IMR-90 (cell line): ENCODE measurements at regions not wholly inside any gene's neighbourhood (a gene's known extent, or its start where the extent isn't known, plus 50 kb on each side); places are given as distances from the start of the nearest gene placed in this dataset.

Experiments
- ATAC-seq: fragments of 200-7000 bp; cut with Tn5 transposase; 2 replicates; pipeline ENCODE4 v1.9.1; 2020; ENCODE audit warnings: low read depth, mild to moderate bottlenecking, moderate library complexity
- BruUV-seq: library from RNA; stranded (reverse); fragments of 400-500 nt; replicated peaks from 2 replicates; lab custom pipeline; 2021; lab: Mats Ljungman, UMichigan
- CTCF ChIA-PET: fragments of 300-600 bp; formaldehyde crosslinking; extraction: SDS; loops from one replicate; lab custom pipeline; 2021; ENCODE audit warnings: antibody characterized with exemption; lab: Yijun Ruan, JAX
- POLR2A ChIA-PET: fragments of 300-600 bp; sonication (Branson Sonifier 250); formaldehyde crosslinking; loops from one replicate; lab custom pipeline; 2022; ENCODE audit warnings: antibody characterized with exemption; ENCODE audit not compliant: unreplicated experiment; lab: Charles Lee
- DNase-seq: peaks from one replicate; pipeline ENCODE4 v3.0.0; 2013
- H2AFZ ChIP-seq: replicated peaks from 2 replicates; pipeline ENCODE3; 2013; ENCODE audit warnings: low read length, mild to moderate bottlenecking; ENCODE audit not compliant: poor library complexity
- H2AK5ac ChIP-seq: 2 replicates; pipeline ENCODE4 v1.6.1; 2013; ENCODE audit warnings: low read depth, low read length, inconsistent platforms
- H2AK9ac ChIP-seq: replicated peaks from 2 replicates; pipeline ENCODE3; 2013; ENCODE audit warnings: mild to moderate bottlenecking, low read depth, low read length, moderate library complexity; ENCODE audit not compliant: poor library complexity
- H2BK120ac ChIP-seq: 2 replicates; pipeline ENCODE4 v1.6.1; 2013; ENCODE audit warnings: low read depth, low read length, inconsistent platforms
- H2BK15ac ChIP-seq: 3 replicates; pipeline ENCODE4 v1.6.1; 2013; ENCODE audit warnings: low read depth, low read length, inconsistent platforms
- H2BK20ac ChIP-seq: 2 replicates; pipeline ENCODE4 v1.6.1; 2013; ENCODE audit warnings: low read depth, mild to moderate bottlenecking, inconsistent platforms, low read length, moderate library complexity
- H2BK5ac ChIP-seq: 2 replicates; pipeline ENCODE4 v1.6.1; 2013; ENCODE audit warnings: mild to moderate bottlenecking, low read depth, low read length, inconsistent platforms; ENCODE audit not compliant: poor library complexity, severe bottlenecking
- H3K14ac ChIP-seq: replicated peaks from 2 replicates; pipeline ENCODE4 v1.6.1; 2013; ENCODE audit warnings: low read depth, low read length, inconsistent platforms
- H3K18ac ChIP-seq: 2 replicates; pipeline ENCODE4 v1.6.1; 2013; ENCODE audit warnings: low read depth, low read length, control low read depth
- H3K23ac ChIP-seq: 2 replicates; pipeline ENCODE4 v1.6.1; 2013; ENCODE audit warnings: low read depth, low read length, inconsistent platforms
- H3K27ac ChIP-seq: 2 replicates; pipeline ENCODE4 v1.5.1; 2013; ENCODE audit warnings: mild to moderate bottlenecking, control low read depth, low read length; ENCODE audit not compliant: insufficient read depth
- H3K27me3 ChIP-seq: 2 replicates; pipeline ENCODE4 v1.6.1; 2013; ENCODE audit warnings: low read length; ENCODE audit not compliant: control insufficient read depth, insufficient read depth
- H3K36me3 ChIP-seq: 2 replicates; pipeline ENCODE4 v1.6.1; 2013; ENCODE audit warnings: low read length, mixed read lengths; ENCODE audit not compliant: control insufficient read depth, insufficient read depth
- H3K4ac ChIP-seq: 2 replicates; pipeline ENCODE4 v1.6.1; 2013; ENCODE audit warnings: low read depth, low read length, inconsistent platforms
- H3K4me1 ChIP-seq: 2 replicates; pipeline ENCODE4 v1.6.1; 2013; ENCODE audit warnings: low read length, mixed read lengths; ENCODE audit not compliant: control insufficient read depth, insufficient read depth
- H3K4me2 ChIP-seq: 2 replicates; pipeline ENCODE4 v1.6.1; 2013; ENCODE audit warnings: low read depth, mild to moderate bottlenecking, control low read depth, low read length, moderate library complexity
- H3K4me3 ChIP-seq: 2 replicates; pipeline ENCODE4 v1.5.1; 2013; ENCODE audit warnings: low read depth, mild to moderate bottlenecking, control low read depth, low read length, moderate library complexity; ENCODE audit not compliant: insufficient read depth
- H3K56ac ChIP-seq: 2 replicates; pipeline ENCODE4 v1.6.1; 2013; ENCODE audit warnings: low read length, inconsistent platforms; ENCODE audit not compliant: insufficient read depth; ENCODE audit errors: extremely low read depth
- H3K79me1 ChIP-seq, 2 experiments: 2 replicates each; pipeline ENCODE4 v1.6.1; 2013; ENCODE audit warnings: low read length in 2 of 2, inconsistent platforms in 1 of 2, low read depth in 1 of 2
- H3K9ac ChIP-seq: 2 replicates; pipeline ENCODE4 v1.6.1; 2013; ENCODE audit warnings: low read depth, low read length, control low read depth
- H3K9me1 ChIP-seq: 2 replicates; pipeline ENCODE4 v1.6.1; 2013; ENCODE audit warnings: low read length, inconsistent platforms; ENCODE audit not compliant: insufficient read depth
- H3K9me3 ChIP-seq: 2 replicates; pipeline ENCODE4 v1.6.1; 2013; ENCODE audit warnings: low read length; ENCODE audit not compliant: control insufficient read depth, insufficient read depth
- H4K20me1 ChIP-seq: 2 replicates; pipeline ENCODE4 v1.6.1; 2013; ENCODE audit warnings: low read length, inconsistent platforms; ENCODE audit not compliant: insufficient read depth
- H4K5ac ChIP-seq: 2 replicates; pipeline ENCODE4 v1.6.1; 2013; ENCODE audit warnings: mild to moderate bottlenecking, low read depth, low read length, control low read depth
- H4K8ac ChIP-seq, 2 experiments: 2 replicates each; pipeline ENCODE4 v1.6.1; 2013; ENCODE audit warnings: low read depth in 2 of 2, low read length in 2 of 2, control low read depth in 1 of 2, inconsistent platforms in 1 of 2
- H4K91ac ChIP-seq: 2 replicates; pipeline ENCODE4 v1.6.1; 2013; ENCODE audit warnings: low read depth, low read length, inconsistent platforms; ENCODE audit not compliant: insufficient read depth
- BHLHE40 ChIP-seq: fragments of 150-350 bp; IDR thresholded peaks from 2 replicates; pipeline ENCODE4 v1.6.1; 2016; ENCODE audit warnings: mild to moderate bottlenecking, low read depth, low read length
- CEBPB ChIP-seq: IDR thresholded peaks from 2 replicates; pipeline ENCODE4 v1.6.1; 2012; ENCODE audit warnings: low read depth, low read length, improper control_type of control experiment
- CHD1 ChIP-seq: IDR thresholded peaks from 2 replicates; pipeline ENCODE4 v1.6.1; 2012; ENCODE audit warnings: low read depth, low read length, improper control_type of control experiment
- FOS ChIP-seq: fragments of 150-350 bp; IDR thresholded peaks from 2 replicates; pipeline ENCODE4 v1.6.1; 2016; ENCODE audit warnings: low read depth, low read length
- MAFK ChIP-seq: IDR thresholded peaks from 2 replicates; pipeline ENCODE4 v1.6.1; 2012; ENCODE audit warnings: low read depth, low read length, improper control_type of control experiment
- MAZ ChIP-seq: IDR thresholded peaks from 2 replicates; pipeline ENCODE4 v1.6.1; 2012; ENCODE audit warnings: low read depth, mild to moderate bottlenecking, low read length, improper control_type of control experiment, moderate library complexity, borderline replicate concordance
- MXI1 ChIP-seq: IDR thresholded peaks from 2 replicates; pipeline ENCODE4 v1.6.1; 2012; ENCODE audit warnings: low read depth, mild to moderate bottlenecking, low read length, moderate library complexity, borderline replicate concordance
- NFE2L2 ChIP-seq: fragments of 150-350 bp; IDR thresholded peaks from 2 replicates; pipeline ENCODE4 v1.6.1; 2016; ENCODE audit warnings: low read depth, mild to moderate bottlenecking, low read length
- POLR2A ChIP-seq: IDR thresholded peaks from 2 replicates; pipeline ENCODE4 v1.6.1; 2012; ENCODE audit warnings: mild to moderate bottlenecking, low read depth, low read length
- RAD21 ChIP-seq: IDR thresholded peaks from 2 replicates; pipeline ENCODE4 v1.6.1; 2012; ENCODE audit warnings: low read length, improper control_type of control experiment
- RCOR1 ChIP-seq: IDR thresholded peaks from 2 replicates; pipeline ENCODE4 v1.6.1; 2012; ENCODE audit warnings: mild to moderate bottlenecking, low read length, improper control_type of control experiment; ENCODE audit not compliant: insufficient replicate concordance
- RFX5 ChIP-seq: IDR thresholded peaks from 2 replicates; pipeline ENCODE4 v1.8.0; 2012; ENCODE audit warnings: low read depth, mild to moderate bottlenecking, low read length, moderate library complexity
- SMC3 ChIP-seq: fragments of 150-350 bp; IDR thresholded peaks from 2 replicates; pipeline ENCODE4 v1.6.1; 2016; ENCODE audit warnings: low read depth, mild to moderate bottlenecking, antibody characterized with exemption, low read length, moderate library complexity
- WGBS, 2 experiments: methylation state at CpG; one replicate each; pipeline versions ENCODE4 v1.1.5 to v1.1.7; 2013; ENCODE audit warnings: missing lambda C conversion rate in 2 of 2; ENCODE audit not compliant: insufficient read length in 1 of 2; ENCODE audit errors: extremely low coverage in 2 of 2; 5-methylcytosine and 5-hydroxymethylcytosine counted together
- dilution Hi-C: fragments of 300-500 bp; cut with HindIII; formaldehyde crosslinking; loops from one replicate; pipeline ENCODE4 v1.14.3; 2018; ENCODE audit warnings: low sequenced_read_pairs; ENCODE audit not compliant: unreplicated experiment
- in situ Hi-C: fragments of 300-500 bp; cut with MboI; formaldehyde crosslinking; loops from 3 replicates; pipeline ENCODE4 v1.14.3; 2019; ENCODE audit warnings: low sequenced_read_pairs, inconsistent platforms, mixed read lengths
- intact Hi-C: fragments of 100-400 bp; cut with micrococcal nuclease; formaldehyde crosslinking; loops from 2 replicates; pipeline ENCODE4 v1.10.0; 2022
- TF ChIP-seq, protein P1 (sequence below): fragments of 150-350 bp; IDR thresholded peaks from 2 replicates; pipeline ENCODE4 v1.6.1; 2016; ENCODE audit warnings: low read depth, mild to moderate bottlenecking, low read length, moderate library complexity, borderline replicate concordance
- TF ChIP-seq, protein P2 (sequence below): fragments of 150-350 bp; IDR thresholded peaks from 2 replicates; pipeline ENCODE4 v1.6.1; 2017; ENCODE audit warnings: mild to moderate bottlenecking, antibody characterized with exemption, low read length, low read depth
- TF ChIP-seq, protein P3 (sequence below): conservative IDR thresholded peaks from 2 replicates; pipeline ENCODE4 v1.5.1; 2012; ENCODE audit warnings: mild to moderate bottlenecking, low read depth, low read length, improper control_type of control experiment

- dilution Hi-C loops = no loop called here
- Histone ChIP-seq H3K27me3 (no peaks in the 10 kb centered on the region), H3K4ac (no peak overlapping the region), H4K91ac (no peak overlapping the region), H2AK9ac (no peak overlapping the region), H4K8ac (no peak overlapping the region), H3K23ac (no peak overlapping the region), H4K20me1 (no peaks in the 10 kb centered on the region), H3K36me3 (no peaks in the 10 kb centered on the region), H3K14ac (no peak overlapping the region), H3K4me1 (no peaks in the 10 kb centered on the region), H3K27ac (no peak overlapping the region), H3K9me3 (peaks cover 17% of the 10 kb centered on the region), H4K5ac (no peak overlapping the region), H3K9me1 (no peaks in the 10 kb centered on the region), H3K56ac (no peak overlapping the region), H3K79me1 (no peaks in the 10 kb centered on the region), H2BK15ac (no peak overlapping the region), H2AK5ac (no peak overlapping the region), H3K9ac (no peak overlapping the region), H2AFZ (no peak overlapping the region), H2BK120ac (no peak overlapping the region), H3K4me3 (no peak overlapping the region), H3K18ac (no peak overlapping the region), H2BK20ac (no peak overlapping the region), H2BK5ac (no peak overlapping the region), H3K4me2 (no peak overlapping the region)
- ATAC-seq (no peak), DNase-seq (no peak)
- POLR2A ChIA-PET = no interaction called here
- intact Hi-C loops = no loop called here
- in situ Hi-C loops = no loop called here
- CTCF ChIA-PET = no interaction called here
- no peak for TF ChIP-seq MXI1
- TF ChIP-seq CEBPB = no peak
- TF ChIP-seq, protein P1, sequence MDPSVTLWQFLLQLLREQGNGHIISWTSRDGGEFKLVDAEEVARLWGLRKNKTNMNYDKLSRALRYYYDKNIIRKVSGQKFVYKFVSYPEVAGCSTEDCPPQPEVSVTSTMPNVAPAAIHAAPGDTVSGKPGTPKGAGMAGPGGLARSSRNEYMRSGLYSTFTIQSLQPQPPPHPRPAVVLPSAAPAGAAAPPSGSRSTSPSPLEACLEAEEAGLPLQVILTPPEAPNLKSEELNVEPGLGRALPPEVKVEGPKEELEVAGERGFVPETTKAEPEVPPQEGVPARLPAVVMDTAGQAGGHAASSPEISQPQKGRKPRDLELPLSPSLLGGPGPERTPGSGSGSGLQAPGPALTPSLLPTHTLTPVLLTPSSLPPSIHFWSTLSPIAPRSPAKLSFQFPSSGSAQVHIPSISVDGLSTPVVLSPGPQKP = no peak
- no peak for TF ChIP-seq MAZ
- no peak for TF ChIP-seq BHLHE40
- no peak for TF ChIP-seq FOS
- TF ChIP-seq SMC3 = no peak
- TF ChIP-seq RFX5 = no peak
- TF ChIP-seq, protein P2, sequence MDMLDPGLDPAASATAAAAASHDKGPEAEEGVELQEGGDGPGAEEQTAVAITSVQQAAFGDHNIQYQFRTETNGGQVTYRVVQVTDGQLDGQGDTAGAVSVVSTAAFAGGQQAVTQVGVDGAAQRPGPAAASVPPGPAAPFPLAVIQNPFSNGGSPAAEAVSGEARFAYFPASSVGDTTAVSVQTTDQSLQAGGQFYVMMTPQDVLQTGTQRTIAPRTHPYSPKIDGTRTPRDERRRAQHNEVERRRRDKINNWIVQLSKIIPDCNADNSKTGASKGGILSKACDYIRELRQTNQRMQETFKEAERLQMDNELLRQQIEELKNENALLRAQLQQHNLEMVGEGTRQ = no peak
- no peak for TF ChIP-seq POLR2A
- TF ChIP-seq RAD21 = no peak
- no peak for TF ChIP-seq MAFK
- TF ChIP-seq NFE2L2 = no peak
- no peak for TF ChIP-seq CHD1
- TF ChIP-seq RCOR1 = no peak
- TF ChIP-seq, protein P3, sequence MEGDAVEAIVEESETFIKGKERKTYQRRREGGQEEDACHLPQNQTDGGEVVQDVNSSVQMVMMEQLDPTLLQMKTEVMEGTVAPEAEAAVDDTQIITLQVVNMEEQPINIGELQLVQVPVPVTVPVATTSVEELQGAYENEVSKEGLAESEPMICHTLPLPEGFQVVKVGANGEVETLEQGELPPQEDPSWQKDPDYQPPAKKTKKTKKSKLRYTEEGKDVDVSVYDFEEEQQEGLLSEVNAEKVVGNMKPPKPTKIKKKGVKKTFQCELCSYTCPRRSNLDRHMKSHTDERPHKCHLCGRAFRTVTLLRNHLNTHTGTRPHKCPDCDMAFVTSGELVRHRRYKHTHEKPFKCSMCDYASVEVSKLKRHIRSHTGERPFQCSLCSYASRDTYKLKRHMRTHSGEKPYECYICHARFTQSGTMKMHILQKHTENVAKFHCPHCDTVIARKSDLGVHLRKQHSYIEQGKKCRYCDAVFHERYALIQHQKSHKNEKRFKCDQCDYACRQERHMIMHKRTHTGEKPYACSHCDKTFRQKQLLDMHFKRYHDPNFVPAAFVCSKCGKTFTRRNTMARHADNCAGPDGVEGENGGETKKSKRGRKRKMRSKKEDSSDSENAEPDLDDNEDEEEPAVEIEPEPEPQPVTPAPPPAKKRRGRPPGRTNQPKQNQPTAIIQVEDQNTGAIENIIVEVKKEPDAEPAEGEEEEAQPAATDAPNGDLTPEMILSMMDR = no peak
- BruUV-seq = no TSS peak
- WGBS, 2 experiments = 20% methylated on average over 1 of the region's 2 CpGs; no CpG with 5 or more reads in 1 of the 2 experiments
Observed at GRCh38 chr1:242691610-242691945, 167.1 kb upstream of the PLD5 start.
